NCI-H146 treated with DMSO at 0.1 percent for 48 hours (cell line): ENCODE measurements at regions not wholly inside any gene's neighbourhood (a gene's known extent, or its start where the extent isn't known, plus 50 kb on each side); places are given as distances from the start of the nearest gene placed in this dataset.

Experiments
- DNase-seq: peaks from one replicate; lab custom pipeline; 2025; ENCODE audit not compliant: unreplicated experiment; lab: John Stamatoyannopoulos, UW

- DNase-seq = no peak
Observed at GRCh38 chr12:97316321-97316720, 146.3 kb upstream of the RMST start.

DNA sequence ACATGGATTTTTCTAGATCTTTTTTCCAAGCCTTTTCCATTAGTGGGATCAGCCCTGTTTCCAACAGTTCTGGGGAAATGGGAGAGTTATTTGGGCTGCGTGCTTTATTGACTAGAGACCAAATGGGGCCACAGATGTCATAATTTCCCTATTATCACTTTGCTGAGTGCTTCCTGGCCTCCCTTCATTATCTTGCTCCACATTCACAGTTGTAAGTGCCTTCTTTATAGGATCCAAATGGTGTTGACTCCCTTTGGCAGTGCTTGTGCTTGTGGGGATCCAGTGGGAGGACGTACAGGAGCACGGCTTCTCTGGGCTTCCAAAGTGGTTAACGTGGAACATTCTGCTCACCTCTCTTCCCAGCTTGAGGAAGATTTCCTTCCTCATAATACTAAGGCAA lies 141.0 kb upstream of the RMST start:
- DNase-seq = no peak

DNA sequence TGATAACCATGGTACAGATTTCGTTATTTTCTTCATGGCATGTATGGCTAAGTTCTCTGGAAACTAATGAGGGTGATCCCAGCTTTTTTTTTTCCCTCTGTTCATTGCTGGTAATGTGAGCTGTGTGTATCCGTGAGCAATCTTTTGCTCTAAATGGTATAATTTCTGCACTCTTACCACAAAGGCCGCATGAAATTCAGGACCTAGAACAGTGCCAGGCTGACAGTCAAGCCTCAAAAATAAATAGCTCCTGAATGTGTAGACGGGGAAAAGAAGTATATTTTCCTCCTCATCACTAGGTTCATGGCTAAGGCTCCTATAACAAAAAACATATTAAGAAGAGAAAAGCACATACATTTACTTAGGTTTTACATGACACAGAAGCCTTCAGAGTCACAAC lies 140.2 kb upstream of the RMST start:
- DNase-seq = no peak

DNA sequence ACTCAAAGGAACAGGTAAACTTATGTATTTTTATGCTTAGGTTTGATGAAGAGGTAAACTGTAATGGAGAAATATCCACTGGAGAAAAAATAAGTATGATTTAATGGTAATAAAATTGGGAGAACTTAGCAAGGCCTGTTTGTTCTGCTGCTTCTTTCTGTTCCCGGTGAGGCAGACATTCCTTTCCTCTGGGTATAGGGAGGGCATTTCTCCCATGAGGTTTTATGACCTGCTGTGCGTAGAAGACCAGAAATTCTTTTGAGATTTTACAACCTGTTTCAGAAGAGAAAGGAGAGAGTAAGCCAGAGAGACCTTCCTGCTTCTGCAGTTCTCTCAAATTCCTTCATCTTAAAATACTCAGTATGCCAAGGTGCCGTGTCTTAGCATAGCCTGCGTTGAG lies 139.4 kb upstream of the RMST start:
- DNase-seq = no peak

DNA sequence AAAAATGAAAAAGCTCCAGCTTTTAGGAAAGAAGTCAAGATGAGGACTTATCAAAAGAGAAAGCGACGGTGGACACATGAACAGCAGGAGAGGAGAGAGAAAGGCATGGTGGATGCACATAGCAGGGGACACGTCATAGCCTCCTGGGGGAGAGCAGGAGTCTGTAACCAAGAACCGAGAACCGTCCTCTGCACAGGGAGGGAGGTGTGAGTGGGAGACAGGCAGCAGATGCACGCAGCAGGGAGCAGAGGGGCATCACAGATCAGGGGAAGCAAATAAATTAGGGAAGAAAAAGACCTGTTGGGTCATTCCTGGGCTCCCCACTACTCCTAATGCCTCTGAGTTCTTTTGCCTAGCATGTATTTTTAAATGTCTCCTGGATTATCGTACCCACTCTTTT lies 138.1 kb upstream of the RMST start:
- DNase-seq = no peak

DNA sequence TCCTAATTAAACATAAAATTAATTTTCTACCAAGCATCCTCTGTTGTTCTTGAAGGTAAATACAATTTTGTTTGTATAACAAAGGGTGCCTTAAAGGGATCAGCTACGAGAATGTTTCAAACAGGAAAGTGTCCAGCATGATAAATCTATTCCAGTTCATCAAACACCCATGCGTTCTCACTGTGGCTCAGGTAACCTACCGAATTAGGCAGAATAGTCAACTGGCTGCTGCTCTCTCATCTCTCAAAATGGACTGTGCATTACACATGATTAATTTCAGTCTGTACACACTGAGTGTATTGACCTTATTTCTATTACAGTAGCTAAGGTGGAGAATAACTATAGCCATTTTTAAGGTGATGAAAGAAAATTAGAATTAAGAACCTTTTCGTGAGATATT lies 127.5 kb upstream of the RMST start:
- DNase-seq = no peak

DNA sequence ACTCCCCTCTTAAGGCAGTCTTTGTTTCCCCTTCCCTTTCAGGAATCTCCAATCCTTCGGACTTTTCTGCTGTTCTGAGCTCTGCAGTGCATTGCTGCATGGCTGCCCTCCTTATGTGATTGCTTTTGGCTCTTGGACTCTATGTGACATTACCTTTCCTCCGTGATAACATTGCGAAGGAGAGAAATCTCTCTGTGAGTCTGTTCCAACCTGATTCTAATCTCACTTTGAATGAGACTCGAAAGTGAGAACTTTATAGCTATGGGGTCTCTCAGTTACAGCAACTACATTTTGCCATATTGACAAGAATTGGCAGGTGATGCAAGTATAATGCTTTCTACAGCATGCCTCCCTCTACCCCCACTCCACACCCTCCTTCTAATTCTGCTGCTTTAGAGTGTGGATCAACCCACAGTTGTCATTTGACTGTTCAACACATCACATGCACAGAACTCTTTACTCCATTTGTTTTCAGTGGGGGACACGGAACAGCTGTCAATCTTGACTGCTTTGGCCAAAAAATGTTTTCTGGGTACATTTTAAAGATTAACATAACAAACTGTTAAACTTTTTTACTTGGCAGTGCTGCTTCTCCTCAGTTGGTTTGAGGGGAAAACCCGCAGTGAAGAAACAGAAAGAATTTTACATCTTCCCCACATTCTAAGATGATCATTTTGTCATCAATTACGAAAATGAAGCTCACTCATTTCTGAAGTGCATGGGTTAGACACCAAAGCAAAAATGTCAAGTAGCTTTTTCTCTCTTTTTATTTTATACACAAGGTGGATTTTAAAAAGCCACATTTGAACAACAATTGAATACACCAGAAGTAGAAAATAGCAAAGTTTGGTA lies 125.5 kb upstream of the RMST start:
- DNase-seq = no peak

GRCh38 chr12:97342130-97342529 lies 120.5 kb upstream of the RMST start:
- no peak for DNase-seq

DNA sequence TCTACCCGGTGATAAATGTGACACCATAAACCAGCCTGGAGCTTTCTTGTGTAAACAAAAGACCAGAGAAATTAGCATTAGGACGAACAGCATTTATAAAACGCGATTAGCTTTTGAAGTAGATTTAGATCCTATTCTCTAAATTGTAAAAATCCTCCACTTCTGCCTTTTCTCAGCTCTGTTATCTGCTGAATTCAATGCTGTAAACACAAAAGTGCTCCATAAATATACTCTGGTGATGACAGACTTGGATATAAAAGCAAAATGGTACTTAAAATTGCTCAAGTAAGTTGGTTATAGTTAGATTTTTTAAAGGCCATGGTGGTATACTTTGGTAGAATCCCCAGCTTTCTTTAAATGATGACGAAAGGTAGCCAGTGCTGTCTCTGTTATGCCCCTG lies 114.6 kb upstream of the RMST start:
- DNase-seq = no peak

- DNase-seq = no peak
Observed at GRCh38 chr12:97358361-97358760, 104.2 kb upstream of the RMST start.

- DNase-seq = no peak
Observed at GRCh38 chr12:97359021-97359690, 103.4 kb upstream of the RMST start.

- no peak for DNase-seq
Observed at GRCh38 chr12:97363693-97364092, 98.9 kb upstream of the RMST start.

- DNase-seq = no peak
Observed at GRCh38 chr12:97368462-97369163, 94.0 kb upstream of the RMST start.

GRCh38 chr12:97375310-97375709 lies 87.3 kb upstream of the RMST start:
- no peak for DNase-seq

DNA sequence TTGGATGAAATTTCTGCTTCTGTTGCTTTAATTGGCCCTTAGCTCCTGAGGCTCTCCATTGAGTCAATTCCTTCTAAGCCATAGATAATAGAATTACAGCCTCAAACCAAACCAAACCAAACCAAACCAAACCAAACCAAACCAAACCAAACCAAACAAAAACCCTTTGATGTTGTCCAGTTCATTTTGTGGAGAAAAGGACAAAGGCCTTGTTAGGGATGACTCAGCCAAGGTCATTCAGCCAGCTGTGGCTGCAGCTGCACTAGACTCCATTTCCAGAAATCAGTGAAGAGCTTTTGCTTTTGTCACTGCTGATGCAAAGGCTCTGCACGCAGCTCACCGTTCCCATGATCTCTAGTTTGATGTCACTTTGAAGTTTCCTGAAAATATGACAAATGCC lies 82.2 kb upstream of the RMST start:
- no peak for DNase-seq

DNA sequence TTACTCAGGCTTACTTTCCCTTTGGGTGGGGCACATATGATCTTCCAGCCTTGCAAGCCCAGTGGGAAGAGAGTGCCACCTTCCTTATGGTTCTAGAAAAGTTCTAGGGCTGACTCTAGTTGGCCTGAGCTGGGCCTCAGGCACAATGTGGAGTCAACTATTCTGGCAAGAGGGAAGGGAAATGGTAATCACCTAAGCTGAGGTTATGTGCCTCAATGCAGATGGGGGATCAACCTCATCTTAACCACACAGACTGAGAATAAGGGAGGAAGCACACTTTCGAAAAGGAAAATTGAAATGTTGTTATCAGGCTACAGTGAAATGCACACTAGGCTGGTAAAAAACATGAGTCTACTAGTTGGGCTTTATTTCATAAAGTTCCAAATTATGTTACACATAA lies 77.5 kb upstream of the RMST start:
- no peak for DNase-seq

- DNase-seq = no peak
Observed at GRCh38 chr12:97386133-97386581, 76.4 kb upstream of the RMST start.

DNA sequence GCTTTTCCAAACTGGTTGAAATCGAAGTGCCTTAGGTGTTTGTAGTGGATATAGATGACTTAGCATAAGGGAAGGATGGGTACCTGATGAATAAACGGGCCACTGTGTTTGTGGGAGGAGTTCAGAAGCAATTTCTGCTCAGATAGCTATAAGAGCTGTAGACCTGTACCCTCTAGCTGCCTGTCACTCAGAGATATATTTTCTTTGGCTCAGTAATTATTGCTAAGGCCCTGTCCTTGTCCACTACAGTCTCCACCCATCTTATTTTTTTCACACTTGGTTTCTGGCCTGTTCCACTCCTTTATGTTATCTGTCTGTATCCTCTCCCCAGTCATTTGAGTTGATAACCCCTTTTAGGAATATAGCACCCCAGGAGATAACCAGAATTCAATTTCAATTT lies 74.8 kb upstream of the RMST start:
- no peak for DNase-seq

DNA sequence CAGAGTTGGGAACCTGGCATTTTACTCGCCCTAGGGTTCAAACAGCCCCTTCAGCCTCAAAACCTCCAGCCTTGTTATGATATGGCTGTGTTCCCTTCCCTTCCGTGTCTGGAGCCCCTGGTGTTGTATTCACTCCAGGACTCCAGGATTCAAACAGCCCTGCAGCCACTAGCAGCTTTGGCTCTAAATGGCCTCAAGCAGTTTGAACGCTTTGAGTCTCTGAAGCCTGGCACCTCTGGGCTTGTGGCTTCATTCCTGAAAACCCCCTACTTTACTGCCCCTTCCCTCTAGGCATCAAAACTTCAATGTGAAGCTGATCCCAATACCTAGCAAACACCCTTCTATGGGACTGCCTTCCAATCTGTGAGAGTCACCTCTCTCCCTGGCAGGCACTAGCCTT lies 67.9 kb upstream of the RMST start:
- no peak for DNase-seq

- DNase-seq = no peak
Observed at GRCh38 chr12:97397008-97397407, 65.6 kb upstream of the RMST start.

- no peak for DNase-seq
Observed at GRCh38 chr12:97398704-97399103, 63.9 kb upstream of the RMST start.

DNA sequence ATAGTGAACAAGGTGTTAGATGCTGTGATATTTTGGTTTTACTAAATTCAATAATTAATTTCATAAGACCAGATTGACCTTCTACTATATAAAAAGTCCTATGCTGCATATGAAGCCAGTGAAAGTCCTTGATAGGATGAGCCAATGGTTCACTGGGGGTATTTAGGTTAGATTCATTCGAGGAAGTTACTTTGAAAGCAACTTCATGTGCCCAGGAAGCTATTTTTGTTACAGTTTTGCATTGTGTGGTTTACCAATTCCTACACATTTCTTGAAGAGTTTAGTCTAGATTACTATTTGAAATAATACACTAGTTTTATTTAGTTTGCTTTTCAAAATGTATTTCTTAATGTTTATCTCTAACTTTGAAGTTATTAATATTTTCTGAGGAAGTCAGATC lies 58.5 kb upstream of the RMST start:
- no peak for DNase-seq
